DOHH2 (cell line): ENCODE measurements at regions not wholly inside any gene's neighbourhood (a gene's known extent, or its start where the extent isn't known, plus 50 kb on each side); places are given as distances from the start of the nearest gene placed in this dataset.

Experiments used
- H3F3A ChIP-seq: fragments of 200-600 bp; sonication (generic), shearing (Covaris generic); 2 replicates; pipeline ENCODE4 v1.6.0; 2016; ENCODE audit warnings: antibody characterized with exemption, mild to moderate bottlenecking; ENCODE audit not compliant: control insufficient read depth, insufficient read depth
- H3K27ac ChIP-seq: fragments of 200-600 bp; sonication (generic); 2 replicates; pipeline ENCODE4 v1.5.1; 2014; ENCODE audit warnings: low read depth, mild to moderate bottlenecking, low read length, moderate library complexity
- H3K27me3 ChIP-seq: fragments of 200-600 bp; sonication (generic); 2 replicates; pipeline ENCODE4 v1.6.1; 2014; ENCODE audit warnings: mild to moderate bottlenecking, low read length, mixed read lengths; ENCODE audit not compliant: control insufficient read depth
- H3K36me3 ChIP-seq: fragments of 200-600 bp; sonication (generic); 2 replicates; pipeline ENCODE4 v1.6.1; 2014; ENCODE audit warnings: mild to moderate bottlenecking, low read length, moderate library complexity, mixed read lengths; ENCODE audit not compliant: control insufficient read depth
- H3K4me1 ChIP-seq: fragments of 200-600 bp; sonication (generic); 2 replicates; pipeline ENCODE4 v1.6.1; 2014; ENCODE audit warnings: mild to moderate bottlenecking, low read length, mixed read lengths; ENCODE audit not compliant: control insufficient read depth
- H3K4me2 ChIP-seq: fragments of 200-600 bp; sonication (generic); 2 replicates; pipeline ENCODE4 v1.6.0; 2014; ENCODE audit warnings: mild to moderate bottlenecking, low read length, moderate library complexity
- H3K4me3 ChIP-seq: fragments of 200-600 bp; sonication (generic); 2 replicates; pipeline ENCODE4 v1.5.1; 2014; ENCODE audit warnings: mild to moderate bottlenecking, low read length, mixed read lengths
- H3K79me2 ChIP-seq: fragments of 200-600 bp; sonication (generic); 2 replicates; pipeline ENCODE4 v1.6.1; 2014; ENCODE audit warnings: mild to moderate bottlenecking, low read length, mixed read lengths; ENCODE audit not compliant: control insufficient read depth
- H3K9me2 ChIP-seq: fragments of 200-600 bp; sonication (generic); replicated peaks from 2 replicates; pipeline ENCODE4 v1.6.1; 2014; ENCODE audit warnings: mild to moderate bottlenecking, low read length, mixed read lengths; ENCODE audit not compliant: control insufficient read depth
- H3K9me3 ChIP-seq: fragments of 200-600 bp; sonication (generic); 2 replicates; pipeline ENCODE4 v1.6.1; 2014; ENCODE audit warnings: antibody characterized with exemption, low read length, mixed read lengths; ENCODE audit not compliant: control insufficient read depth, insufficient read depth
- H4K20me1 ChIP-seq: fragments of 200-600 bp; sonication (generic); 2 replicates; pipeline ENCODE4 v1.6.0; 2014; ENCODE audit warnings: low read depth, mild to moderate bottlenecking, antibody characterized with exemption, low read length, moderate library complexity; ENCODE audit not compliant: control insufficient read depth, insufficient read depth
- EZH2phosphoT487 ChIP-seq: fragments of 200-600 bp; sonication (generic); IDR thresholded peaks from 2 replicates; pipeline ENCODE4 v1.6.1; 2017; ENCODE audit warnings: borderline replicate concordance, mild to moderate bottlenecking, antibody characterized with exemption, low read length, moderate library complexity, mixed read lengths
- TF ChIP-seq, protein P1 (sequence below): fragments of 200-600 bp; sonication (generic); IDR thresholded peaks from one replicate; pipeline ENCODE4 v1.5.1; 2014; ENCODE audit warnings: antibody characterized with exemption, mild to moderate bottlenecking, low read depth, low read length; ENCODE audit not compliant: poor library complexity, severe bottlenecking

- Histone ChIP-seq H3K79me2 (no peaks in the 10 kb centered on the region), H3K9me2 (no peaks in the 10 kb centered on the region), H3K36me3 (no peaks in the 10 kb centered on the region), H4K20me1 (no peaks in the 10 kb centered on the region), H3K4me1 (no peaks in the 10 kb centered on the region), H3K9me3 (no peaks in the 10 kb centered on the region), H3K27ac (no peak overlapping the region), H3K4me2 (no peak overlapping the region), H3F3A (no peaks in the 10 kb centered on the region), H3K27me3 (no peaks in the 10 kb centered on the region), H3K4me3 (no peak overlapping the region)
- TF ChIP-seq EZH2phosphoT487 = no peak
- TF ChIP-seq, protein P1, sequence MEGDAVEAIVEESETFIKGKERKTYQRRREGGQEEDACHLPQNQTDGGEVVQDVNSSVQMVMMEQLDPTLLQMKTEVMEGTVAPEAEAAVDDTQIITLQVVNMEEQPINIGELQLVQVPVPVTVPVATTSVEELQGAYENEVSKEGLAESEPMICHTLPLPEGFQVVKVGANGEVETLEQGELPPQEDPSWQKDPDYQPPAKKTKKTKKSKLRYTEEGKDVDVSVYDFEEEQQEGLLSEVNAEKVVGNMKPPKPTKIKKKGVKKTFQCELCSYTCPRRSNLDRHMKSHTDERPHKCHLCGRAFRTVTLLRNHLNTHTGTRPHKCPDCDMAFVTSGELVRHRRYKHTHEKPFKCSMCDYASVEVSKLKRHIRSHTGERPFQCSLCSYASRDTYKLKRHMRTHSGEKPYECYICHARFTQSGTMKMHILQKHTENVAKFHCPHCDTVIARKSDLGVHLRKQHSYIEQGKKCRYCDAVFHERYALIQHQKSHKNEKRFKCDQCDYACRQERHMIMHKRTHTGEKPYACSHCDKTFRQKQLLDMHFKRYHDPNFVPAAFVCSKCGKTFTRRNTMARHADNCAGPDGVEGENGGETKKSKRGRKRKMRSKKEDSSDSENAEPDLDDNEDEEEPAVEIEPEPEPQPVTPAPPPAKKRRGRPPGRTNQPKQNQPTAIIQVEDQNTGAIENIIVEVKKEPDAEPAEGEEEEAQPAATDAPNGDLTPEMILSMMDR = no peak
Observed at GRCh38 chr5:54927097-54927746, 58.2 kb downstream of the ESM1 start.

DNA sequence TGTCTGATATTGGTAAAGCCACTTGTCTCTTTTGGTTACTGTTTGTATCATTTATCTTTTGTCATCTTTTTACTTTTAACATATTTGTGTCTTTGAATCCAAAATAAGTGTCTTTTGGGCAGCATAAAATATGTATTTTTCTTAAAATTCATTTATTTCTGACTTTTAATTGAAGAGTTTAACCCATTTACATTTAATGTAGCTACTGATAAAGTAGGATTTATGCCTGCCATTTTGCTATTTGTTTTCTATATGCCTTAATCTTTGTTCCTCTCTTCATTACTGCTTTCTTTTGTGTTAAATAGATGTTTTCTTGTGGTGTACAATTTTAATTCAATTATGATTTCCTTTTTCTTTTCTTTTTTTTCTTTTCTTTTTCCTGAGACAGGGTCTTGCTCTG is 60.9 kb downstream of the ESM1 start:
- Histone ChIP-seq H3K36me3 (no peaks in the 10 kb centered on the region), H3K4me3 (no peak overlapping the region), H3K9me2 (no peaks in the 10 kb centered on the region), H3F3A (no peaks in the 10 kb centered on the region), H3K27me3 (no peaks in the 10 kb centered on the region), H3K27ac (no peak overlapping the region), H3K4me1 (no peaks in the 10 kb centered on the region), H3K79me2 (no peaks in the 10 kb centered on the region), H3K4me2 (no peak overlapping the region), H4K20me1 (no peaks in the 10 kb centered on the region), H3K9me3 (no peaks in the 10 kb centered on the region)
- TF ChIP-seq, protein P1 = no peak
- TF ChIP-seq EZH2phosphoT487 = no peak

DNA sequence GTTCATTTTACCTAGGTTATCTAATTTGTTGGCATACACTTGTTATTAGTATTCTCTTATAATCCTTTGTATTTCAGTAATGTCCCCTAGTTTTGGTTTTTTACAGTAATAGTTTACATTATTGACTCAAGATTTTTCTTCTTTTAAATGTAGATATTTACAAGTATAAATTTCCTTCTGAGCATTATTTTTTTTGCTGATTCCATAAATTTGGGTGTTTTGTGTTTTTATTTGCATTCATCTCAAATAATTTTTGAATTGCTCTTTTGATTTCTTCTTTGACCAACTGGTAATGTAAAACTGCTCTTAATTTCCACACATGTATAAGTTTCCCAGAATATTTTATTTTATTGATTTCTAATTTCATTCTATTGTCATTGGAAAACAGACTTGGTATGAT is 68.1 kb downstream of the ESM1 start:
- H3K9me2 ChIP-seq = no peaks in the 10 kb centered on the region

More for the DNA sequence above, 68.1 kb downstream of the ESM1 start:
- no peaks in the 10 kb centered on the region for H3K36me3 ChIP-seq
- no peaks in the 10 kb centered on the region for H4K20me1 ChIP-seq
- no peaks in the 10 kb centered on the region for H3K79me2 ChIP-seq
- no peak overlapping the region for H3K4me3 ChIP-seq
- H3K27ac ChIP-seq = no peak overlapping the region
- H3K4me1 ChIP-seq = no peaks in the 10 kb centered on the region
- no peak overlapping the region for H3K4me2 ChIP-seq
- H3K27me3 ChIP-seq = no peaks in the 10 kb centered on the region; the same call in 1 of the 2 replicates
- no peaks in the 10 kb centered on the region for H3K9me3 ChIP-seq
- TF ChIP-seq, protein P1 = no peak
- no peak for TF ChIP-seq EZH2phosphoT487
- H3F3A ChIP-seq = no peaks in the 10 kb centered on the region
